Right lung (tissue), 2 donors: ENCODE measurements at regions not wholly inside any gene's neighbourhood (a gene's known extent, or its start where the extent isn't known, plus 50 kb on each side); places are given as distances from the start of the nearest gene placed in this dataset.
A peak's percentile ranks its signal among the peaks of the same experiment; 100 is the strongest.
"Not testable (repeated sequence)": the region's sequence is repeated elsewhere in the genome, so short reads cannot be mapped to it uniquely, and the experiment has no call there.

Experiments used
- DNase-seq, 2 donors: peaks; one replicate each; pipeline ENCODE4 v3.0.0-alpha.2; 2013

GRCh38 chr7:32762925-32763293 lies 128.7 kb downstream of the KBTBD2 start:
- DNase-seq = peak; percentile 16 to 21

GRCh38 chr7:32762206-32762924 lies 129.2 kb downstream of the KBTBD2 start:
- peak in 1 of 2 donors; percentile 9 for DNase-seq

- DNase-seq = peak; percentile 11 to 18
Measured at GRCh38 chr7:32761451-32762205, 129.9 kb downstream of the KBTBD2 start.

- DNase-seq = not testable (repeated sequence)
Measured at GRCh38 chr7:32760755-32761154, 130.8 kb downstream of the KBTBD2 start.

- not testable (repeated sequence) for DNase-seq
Measured at GRCh38 chr7:32759859-32760258, 131.7 kb downstream of the KBTBD2 start.

GRCh38 chr7:32753872-32754271 lies 137.7 kb downstream of the KBTBD2 start:
- not testable (repeated sequence) for DNase-seq

GRCh38 chr7:32748337-32748736 lies 143.2 kb downstream of the KBTBD2 start:
- DNase-seq = not testable (repeated sequence)

- not testable (repeated sequence) for DNase-seq
Measured at GRCh38 chr7:32747443-32748148, 144.0 kb downstream of the KBTBD2 start.

GRCh38 chr7:32741853-32742476 lies 149.6 kb downstream of the KBTBD2 start:
- not testable (repeated sequence) for DNase-seq

- not testable (repeated sequence) for DNase-seq
Measured at GRCh38 chr7:32739749-32740148, 151.8 kb downstream of the KBTBD2 start.

GRCh38 chr7:32738390-32738789 lies 153.2 kb downstream of the KBTBD2 start:
- DNase-seq = not testable (repeated sequence)

- not testable (repeated sequence) for DNase-seq
Measured at GRCh38 chr7:32732767-32733166, 158.8 kb downstream of the KBTBD2 start.

- peak in 1 of 2 donors; percentile 1 for DNase-seq
Measured at GRCh38 chr7:32729335-32729675, 162.3 kb downstream of the KBTBD2 start.

- DNase-seq = peak; percentile 68 to 70
Measured at GRCh38 chr7:32728412-32729334, 162.9 kb downstream of the KBTBD2 start.

GRCh38 chr7:32727483-32728411 lies 163.8 kb downstream of the KBTBD2 start:
- DNase-seq = peak; percentile 44 to 56

GRCh38 chr7:32722837-32723236 lies 168.7 kb downstream of the KBTBD2 start:
- not testable (repeated sequence) for DNase-seq

- no peak for DNase-seq
Measured at GRCh38 chr7:32694182-32694581, 197.4 kb downstream of the KBTBD2 start.

GRCh38 chr7:32691965-32692815 lies 196.9 kb downstream of the AVL9 start:
- not testable (repeated sequence) for DNase-seq

- DNase-seq = not testable (repeated sequence)
Measured at GRCh38 chr7:32688092-32688491, 192.8 kb downstream of the AVL9 start.
